ENCODE measurements at regions not wholly inside any gene's neighbourhood (a gene's known extent, or its start where the extent isn't known, plus 50 kb on each side); places are given as distances from the start of the nearest gene placed in this dataset.

GRCh38 chr3:59240666-59241255 lies 190.9 kb upstream of the CFAP20DC start:
- TF ChIP-seq POLR2A (IDR thresholded peaks at IDR 0.05) = no peak
- no peak for TF ChIP-seq CTCF (IDR thresholded peaks at IDR 0.05)

Data from heart left ventricle (tissue), 13 donors.